GM23338 (cell line): ENCODE measurements at regions not wholly inside any gene's neighbourhood (a gene's known extent, or its start where the extent isn't known, plus 50 kb on each side); places are given as distances from the start of the nearest gene placed in this dataset.

Experiments
- ATAC-seq: fragments of 200-7000 bp; cut with Tn5 transposase; 3 replicates; pipeline ENCODE4 v1.9.1; 2020
- DNase-seq: peaks from one replicate; pipeline ENCODE4 v3.0.0-alpha.2; 2015; ENCODE audit warnings: low spot score
- H2AFZ ChIP-seq: fragments of 200-600 bp; sonication (generic); 2 replicates; pipeline ENCODE4 v1.8.0; 2016; ENCODE audit warnings: antibody characterized with exemption, mild to moderate bottlenecking, moderate library complexity
- H3F3A ChIP-seq: fragments of 200-600 bp; sonication (generic); replicated peaks from 2 replicates; pipeline ENCODE4 v1.8.0; 2017; ENCODE audit warnings: antibody characterized with exemption, mixed run types, low read depth
- H3K27ac ChIP-seq: fragments of 200-600 bp; sonication (generic); 2 replicates; pipeline ENCODE4 v1.6.1; 2016; ENCODE audit warnings: low read depth
- H3K27me3 ChIP-seq: fragments of 200-600 bp; sonication (generic); 2 replicates; pipeline ENCODE4 v1.8.0; 2016; ENCODE audit warnings: mild to moderate bottlenecking, mixed run types, moderate library complexity; ENCODE audit not compliant: insufficient read depth
- H3K36me3 ChIP-seq: fragments of 200-600 bp; sonication (generic); 2 replicates; pipeline ENCODE4 v1.8.0; 2016; ENCODE audit warnings: mild to moderate bottlenecking; ENCODE audit not compliant: insufficient read depth
- H3K4me1 ChIP-seq: fragments of 200-600 bp; sonication (generic); 2 replicates; pipeline ENCODE4 v1.8.0; 2016; ENCODE audit warnings: mild to moderate bottlenecking, moderate library complexity; ENCODE audit not compliant: insufficient read depth
- H3K4me2 ChIP-seq: fragments of 200-600 bp; sonication (generic); 2 replicates; pipeline ENCODE4 v1.7.1; 2017; ENCODE audit warnings: mixed run types
- H3K4me3 ChIP-seq: fragments of 200-600 bp; sonication (generic); 2 replicates; pipeline ENCODE4 v1.6.1; 2016; ENCODE audit warnings: mixed run types
- H3K79me2 ChIP-seq: fragments of 200-600 bp; sonication (generic); replicated peaks from 2 replicates; pipeline ENCODE4 v1.8.0; 2017; ENCODE audit warnings: mild to moderate bottlenecking; ENCODE audit not compliant: insufficient read depth
- H3K9me2 ChIP-seq: fragments of 200-600 bp; sonication (generic); 2 replicates; pipeline ENCODE4 v1.8.0; 2017; ENCODE audit not compliant: insufficient read depth
- H4K20me1 ChIP-seq: fragments of 200-600 bp; sonication (generic); replicated peaks from 2 replicates; pipeline ENCODE4 v1.8.0; 2017; ENCODE audit warnings: mild to moderate bottlenecking; ENCODE audit not compliant: insufficient read depth
- H3K27ac Mint-ChIP-seq: 2 replicates; pipeline ENCODE4 v1.8.0; 2020; ENCODE audit warnings: inconsistent platforms, mild to moderate bottlenecking, moderate library complexity, mixed read lengths
- H3K27me3 Mint-ChIP-seq: 3 replicates; pipeline ENCODE4 v1.8.0; 2022; ENCODE audit warnings: low read depth, mild to moderate bottlenecking, moderate library complexity, mixed read lengths, inconsistent platforms; ENCODE audit not compliant: insufficient read depth, poor library complexity
- H3K36me3 Mint-ChIP-seq: 3 replicates; pipeline ENCODE4 v1.8.0; 2021; ENCODE audit warnings: low read depth, mild to moderate bottlenecking, inconsistent platforms, moderate library complexity, mixed read lengths
- H3K4me1 Mint-ChIP-seq: 3 replicates; pipeline ENCODE4 v1.8.0; 2020; ENCODE audit warnings: mild to moderate bottlenecking, inconsistent platforms, mixed read lengths
- H3K4me3 Mint-ChIP-seq: 3 replicates; pipeline ENCODE4 v1.8.0; 2021; ENCODE audit warnings: moderate library complexity, mild to moderate bottlenecking, inconsistent platforms, mixed read lengths
- H3K9me3 Mint-ChIP-seq: 3 replicates; pipeline ENCODE4 v1.8.0; 2020; ENCODE audit warnings: moderate library complexity, mild to moderate bottlenecking, inconsistent platforms, mixed read lengths
- CREB1 ChIP-seq: fragments of 250-450 bp; sonication (Bioruptor Pico); IDR thresholded peaks from 2 replicates; pipeline ENCODE4 v1.5.0; 2020; ENCODE audit warnings: low read depth, mild to moderate bottlenecking, moderate library complexity
- CTCF ChIP-seq, 2 experiments: fragments of 200-600 bp in 1 of 2; sonication (generic) in 1 of 2; conservative IDR thresholded peaks; 2 replicates each; pipeline versions ENCODE4 v1.5.1 to v1.6.1; 2016 to 2017; ENCODE audit warnings: antibody characterized with exemption in 2 of 2, low read depth in 2 of 2, mild to moderate bottlenecking in 2 of 2, moderate library complexity in 1 of 2
- ETS1 ChIP-seq: IDR thresholded peaks from 2 replicates; pipeline ENCODE4 v1.6.1; 2016; ENCODE audit warnings: antibody characterized with exemption
- JUNB ChIP-seq: IDR thresholded peaks from one replicate; pipeline ENCODE4 v1.6.1; 2016; ENCODE audit warnings: antibody characterized with exemption; ENCODE audit not compliant: unreplicated experiment
- NANOG ChIP-seq: IDR thresholded peaks from 2 replicates; pipeline ENCODE4 v1.6.1; 2016; ENCODE audit warnings: antibody characterized with exemption, borderline replicate concordance
- REST ChIP-seq: IDR thresholded peaks from one replicate; pipeline ENCODE4 v1.6.1; 2018; ENCODE audit warnings: antibody characterized with exemption; ENCODE audit not compliant: unreplicated experiment
- STAT1 ChIP-seq: IDR thresholded peaks from one replicate; pipeline ENCODE4 v1.6.1; 2016; ENCODE audit warnings: antibody characterized with exemption; ENCODE audit not compliant: unreplicated experiment
- ZNF114 ChIP-seq: fragments of 250-450 bp; sonication (Bioruptor Pico); IDR thresholded peaks from 2 replicates; pipeline ENCODE4 v1.5.0; 2020; ENCODE audit warnings: mild to moderate bottlenecking, moderate library complexity
- ZNF462 ChIP-seq: fragments of 250-450 bp; sonication (Bioruptor Pico); IDR thresholded peaks from 2 replicates; pipeline ENCODE4 v1.5.0; 2020; ENCODE audit warnings: mild to moderate bottlenecking, moderate library complexity

- TF ChIP-seq ETS1, result no peak
- no peak for TF ChIP-seq CREB1 (CRISPR knock-in tag)
- TF ChIP-seq REST, result no peak
- no peak for TF ChIP-seq JUNB
- TF ChIP-seq ZNF114, result no peak
- no peak for TF ChIP-seq CTCF (conservative IDR thresholded peaks at IDR 0.05; ENCODE audit: low read depth in 2 of 2)
These were observed 162.6 kb downstream of the SOX11 start (continued) for GRCh38 chr2:5854797-5855196.

- Mint-ChIP-seq H3K27me3 (peaks cover 3% of the 10 kb centered on the region), H3K4me3 (no peak overlapping the region), H3K9me3 (peaks cover 31% of the 10 kb centered on the region), H3K27ac (no peak overlapping the region), H3K4me1 (no peaks in the 10 kb centered on the region), H3K36me3 (no peaks in the 10 kb centered on the region; the same call in 2 of the 3 replicates)
- DNase-seq, result no peak
- H2AFZ ChIP-seq, result no peak overlapping the region
- no peak overlapping the region for H3K4me3 ChIP-seq
- no peaks in the 10 kb centered on the region for H3K36me3 ChIP-seq
- TF ChIP-seq ZNF462 (CRISPR knock-in tag) (no peak), ZNF114 (no peak), NANOG (no peak), CTCF (conservative IDR thresholded peaks at IDR 0.05; ENCODE audit: low read depth in 2 of 2) (no peak), STAT1 (no peak)
- no peaks in the 10 kb centered on the region for H3F3A ChIP-seq
- ATAC-seq, result no peak
- no peaks in the 10 kb centered on the region for H3K27me3 ChIP-seq
- H3K9me2 ChIP-seq, result 0 out of 2 replicates have a peak, but pooled peaks cover 4% of the 10 kb centered on the region
- H4K20me1 ChIP-seq, result no peaks in the 10 kb centered on the region
- no peaks in the 10 kb centered on the region for H3K4me1 ChIP-seq
- H3K4me2 ChIP-seq, result no peak overlapping the region
- H3K79me2 ChIP-seq, result no peaks in the 10 kb centered on the region
- H3K27ac ChIP-seq, result no peak overlapping the region
These were observed 174.9 kb downstream of the SOX11 start for GRCh38 chr2:5867056-5867455.
